A172 (cell line): ENCODE measurements at regions not wholly inside any gene's neighbourhood (a gene's known extent, or its start where the extent isn't known, plus 50 kb on each side); places are given as distances from the start of the nearest gene placed in this dataset.
"Not testable (repeated sequence)": the region's sequence is repeated elsewhere in the genome, so short reads cannot be mapped to it uniquely, and the experiment has no call there.

ENCODE experiments used
- DNase-seq: peaks from one replicate; pipeline ENCODE4 v3.0.0-alpha.2; 2015; ENCODE audit warnings: low spot score

- DNase-seq: no peak
Observed at GRCh38 chr3:82761858-82762257, 1000.4 kb upstream of the GBE1 start.

- no peak for DNase-seq
Observed at GRCh38 chr3:82745544-82745943, 984.1 kb upstream of the GBE1 start.

GRCh38 chr3:82743196-82743595 is 981.8 kb upstream of the GBE1 start:
- no peak for DNase-seq

GRCh38 chr3:82741346-82741745 is 979.9 kb upstream of the GBE1 start:
- no peak for DNase-seq

GRCh38 chr3:82739390-82739789 is 977.9 kb upstream of the GBE1 start:
- DNase-seq: no peak

GRCh38 chr3:82736696-82737277 is 975.3 kb upstream of the GBE1 start:
- DNase-seq: no peak

GRCh38 chr3:82715091-82715856 is 953.8 kb upstream of the GBE1 start:
- no peak for DNase-seq

GRCh38 chr3:82707035-82707434 is 945.6 kb upstream of the GBE1 start:
- DNase-seq: no peak

GRCh38 chr3:82685761-82686160 is 924.3 kb upstream of the GBE1 start:
- DNase-seq: no peak

GRCh38 chr3:82676356-82677026 is 915.0 kb upstream of the GBE1 start:
- peak; percentile 13 for DNase-seq

- no peak for DNase-seq
Observed at GRCh38 chr3:82672966-82673365, 911.5 kb upstream of the GBE1 start.

GRCh38 chr3:82671466-82671865 is 910.0 kb upstream of the GBE1 start:
- DNase-seq: no peak

GRCh38 chr3:82654708-82655107 is 893.3 kb upstream of the GBE1 start:
- no peak for DNase-seq

- DNase-seq: peak; percentile 15
Observed at GRCh38 chr3:82643948-82644347, 882.5 kb upstream of the GBE1 start.

- peak; percentile 18 for DNase-seq
Observed at GRCh38 chr3:82641701-82642100, 880.3 kb upstream of the GBE1 start.

GRCh38 chr3:82640254-82640653 is 878.8 kb upstream of the GBE1 start:
- DNase-seq: no peak

GRCh38 chr3:82637574-82637973 is 876.1 kb upstream of the GBE1 start:
- DNase-seq: no peak

- DNase-seq: no peak
Observed at GRCh38 chr3:82636177-82636576, 874.7 kb upstream of the GBE1 start.

GRCh38 chr3:82633319-82633718 is 871.9 kb upstream of the GBE1 start:
- DNase-seq: no peak

- DNase-seq: no peak
Observed at GRCh38 chr3:82629937-82630336, 868.5 kb upstream of the GBE1 start.

GRCh38 chr3:82628385-82629014 is 867.1 kb upstream of the GBE1 start:
- no peak for DNase-seq

GRCh38 chr3:82627733-82628132 is 866.3 kb upstream of the GBE1 start:
- DNase-seq: no peak

GRCh38 chr3:82620744-82621143 is 859.3 kb upstream of the GBE1 start:
- not testable (repeated sequence) for DNase-seq
